Astrocyte of the spinal cord (primary cell): ENCODE measurements at regions not wholly inside any gene's neighbourhood (a gene's known extent, or its start where the extent isn't known, plus 50 kb on each side); places are given as distances from the start of the nearest gene placed in this dataset.

Experiments
- DNase-seq: peaks from one replicate; pipeline ENCODE4 v3.0.0; 2011; ENCODE audit warnings: low read depth, low spot score
- H3K4me3 ChIP-seq: 2 replicates; pipeline ENCODE4 v1.5.1; 2011; ENCODE audit warnings: low read depth, mild to moderate bottlenecking, low read length, moderate library complexity
- CTCF ChIP-seq: IDR thresholded peaks from 2 replicates; pipeline ENCODE4 v1.5.1; 2012; ENCODE audit warnings: low read depth, mild to moderate bottlenecking, low read length, inconsistent platforms
- in situ Hi-C: cut with HindIII; loops from 2 replicates; pipeline ENCODE4 v1.10.0; 2017; ENCODE audit warnings: low sequenced_read_pairs

- DNase-seq, result no peak
- in situ Hi-C loops, result no loop called here
- no peak overlapping the region for H3K4me3 ChIP-seq
- no peak for TF ChIP-seq CTCF
These were observed 155.1 kb upstream of the MBL2 start for GRCh38 chr10:52927678-52928077.

- H3K4me3 ChIP-seq, result no peak overlapping the region
- TF ChIP-seq CTCF, result no peak
- in situ Hi-C loops, result no loop called here
- no peak for DNase-seq
These were observed 150.9 kb upstream of the MBL2 start for GRCh38 chr10:52923520-52923919.

- in situ Hi-C loops, result no loop called here
- no peak for TF ChIP-seq CTCF
These were observed 146.2 kb upstream of the MBL2 start for GRCh38 chr10:52918714-52919305.

GRCh38 chr10:52915391-52915790 lies 142.8 kb upstream of the MBL2 start:
- no peak for TF ChIP-seq CTCF
- no peak overlapping the region for H3K4me3 ChIP-seq
- DNase-seq, result no peak
- in situ Hi-C loops, result no loop called here

More at GRCh38 chr10:52918714-52919305, 146.2 kb upstream of the MBL2 start:
- no peak overlapping the region for H3K4me3 ChIP-seq
- DNase-seq, result no peak

GRCh38 chr10:52911163-52911562 lies 138.6 kb upstream of the MBL2 start:
- in situ Hi-C loops, result no loop called here
- no peak overlapping the region for H3K4me3 ChIP-seq
- no peak for TF ChIP-seq CTCF
- no peak for DNase-seq

- no peak for DNase-seq
- H3K4me3 ChIP-seq, result no peak overlapping the region
- TF ChIP-seq CTCF, result no peak
- in situ Hi-C loops, result no loop called here
These were observed 135.9 kb upstream of the MBL2 start for GRCh38 chr10:52908478-52908877.

- in situ Hi-C loops, result no loop called here
- no peak overlapping the region for H3K4me3 ChIP-seq
- no peak for DNase-seq
- no peak for TF ChIP-seq CTCF
These were observed 133.5 kb upstream of the MBL2 start for GRCh38 chr10:52906046-52906445.
